WI38 (cell line): ENCODE measurements at regions not wholly inside any gene's neighbourhood (a gene's known extent, or its start where the extent isn't known, plus 50 kb on each side); places are given as distances from the start of the nearest gene placed in this dataset.

Experiments
- H3K4me3 ChIP-seq: 2 replicates; pipeline ENCODE4 v1.5.1; 2011; ENCODE audit warnings: low read depth, mild to moderate bottlenecking, control low read depth, low read length
- CTCF ChIP-seq: IDR thresholded peaks from 2 replicates; pipeline ENCODE4 v1.5.1; 2012; ENCODE audit warnings: low read depth, mild to moderate bottlenecking, control low read depth, low read length

GRCh38 chr12:107583551-107583950 is 102.0 kb upstream of the PWP1 start:
- TF ChIP-seq CTCF, result no peak
- no peak overlapping the region for H3K4me3 ChIP-seq

GRCh38 chr12:107584563-107584962 is 101.0 kb upstream of the PWP1 start:
- no peak overlapping the region for H3K4me3 ChIP-seq
- no peak for TF ChIP-seq CTCF

GRCh38 chr12:107586256-107586970 is 99.2 kb upstream of the PWP1 start:
- no peak for TF ChIP-seq CTCF
- H3K4me3 ChIP-seq, result no peak overlapping the region

- no peak overlapping the region for H3K4me3 ChIP-seq
- no peak for TF ChIP-seq CTCF
Observed at GRCh38 chr12:107590413-107590812, 95.2 kb upstream of the PWP1 start.

GRCh38 chr12:107590814-107591375 is 94.7 kb upstream of the PWP1 start:
- no peak for TF ChIP-seq CTCF
- H3K4me3 ChIP-seq, result no peak overlapping the region

GRCh38 chr12:107593713-107594381 is 91.8 kb upstream of the PWP1 start:
- TF ChIP-seq CTCF, result no peak
- no peak overlapping the region for H3K4me3 ChIP-seq

GRCh38 chr12:107594995-107595394 is 90.6 kb upstream of the PWP1 start:
- H3K4me3 ChIP-seq, result no peak overlapping the region
- TF ChIP-seq CTCF, result no peak
